Right lobe of liver (tissue), 6 donors: ENCODE measurements at regions not wholly inside any gene's neighbourhood (a gene's known extent, or its start where the extent isn't known, plus 50 kb on each side); places are given as distances from the start of the nearest gene placed in this dataset.

Source experiments
- ATAC-seq, 4 donors: fragments of 200-7000 bp; cut with Tn5 transposase; one replicate each; pipeline ENCODE4 v1.9.1; 2020; ENCODE audit warnings: mild to moderate bottlenecking in 4 of 4, moderate library complexity in 4 of 4
- DNase-seq, 3 donors: peaks; one replicate each; pipeline ENCODE4 v3.0.0-alpha.2; 2020
- H3K27ac ChIP-seq, 3 donors: fragments of 200-600 bp; one replicate each; pipeline ENCODE4 v1.8.0; 2022
- H3K27me3 ChIP-seq, 2 donors: fragments of 200-600 bp; one replicate each; pipeline ENCODE4 v1.8.0; 2022
- H3K36me3 ChIP-seq, 4 donors: fragments of 200-600 bp; sonication (generic) in 1 of 4; one replicate each; pipeline versions ENCODE4 v1.5.1 to v1.8.0; 2017 to 2022; ENCODE audit warnings: control low read depth in 1 of 4
- H3K4me1 ChIP-seq, 4 donors: fragments of 200-600 bp; sonication (generic) in 1 of 4; one replicate each; pipeline versions ENCODE4 v1.5.1 to v1.8.0; 2017 to 2022; ENCODE audit warnings: control low read depth in 1 of 4
- H3K4me3 ChIP-seq, 3 donors: fragments of 200-600 bp; one replicate each; pipeline ENCODE4 v1.8.0; 2022
- H3K9me3 ChIP-seq, 4 donors: fragments of 200-600 bp; sonication (generic) in 1 of 4; one replicate each; pipeline versions ENCODE4 v1.5.1 to v1.8.0; 2017 to 2022; ENCODE audit warnings: control low read depth in 1 of 4
- CTCF ChIP-seq, 4 donors: fragments of 200-600 bp in 3 of 4; fragments of 450-650 bp in 1 of 4; IDR thresholded peaks; one replicate each; pipeline versions ENCODE4 v1.5.1 to v1.8.0; 2016 to 2022; ENCODE audit warnings: antibody characterized with exemption in 4 of 4, mild to moderate bottlenecking in 2 of 4
- POLR2A ChIP-seq: fragments of 450-650 bp; IDR thresholded peaks from one replicate; pipeline ENCODE4 v1.6.1; 2017; ENCODE audit warnings: antibody characterized with exemption, mild to moderate bottlenecking
- WGBS: methylation state at CpG from one replicate; pipeline ENCODE4 v1.1.6; 2018; ENCODE audit warnings: low coverage, low lambda C conversion rate; ENCODE audit not compliant: insufficient coverage; ENCODE audit errors: missing lambda C conversion rate; 5-methylcytosine and 5-hydroxymethylcytosine counted together
- intact Hi-C, 2 donors: fragments of 100-400 bp; cut with DNase I; formaldehyde crosslinking; loops; one replicate each; pipeline versions ENCODE4 v1.11.2 to v1.14.1; 2022
- donor health status: DM: no; HTN: yes; CAD: no.
- donor health status: DM: no; HTN: no; CAD: no.
- donor health status: DM: no; HTN: no; CAD: no.
- donor health status: DM: no; HTN: yes; CAD: no.
- donor health status: DM: no; HTN: yes; CAD: no.

DNA sequence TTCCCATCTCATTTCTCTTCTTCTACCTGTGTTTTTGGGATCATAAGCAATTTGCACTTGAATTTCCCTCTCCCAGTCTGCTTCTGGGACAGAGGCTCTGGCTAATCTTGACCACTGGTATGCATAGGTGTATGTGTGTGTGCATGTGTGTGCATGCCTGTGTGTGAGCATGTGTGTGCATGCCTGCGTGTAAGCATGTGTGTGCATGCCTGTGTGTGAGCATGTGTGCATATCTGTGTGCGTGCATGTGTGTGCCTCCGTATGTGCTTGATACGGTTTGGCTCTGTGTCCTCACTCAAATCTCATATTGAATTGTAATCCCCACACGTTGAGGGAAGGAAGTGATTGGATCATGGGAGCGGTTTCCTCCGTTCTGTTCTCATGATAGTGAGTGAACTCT is 77.7 kb downstream of the HAPSTR1 start:
- Histone ChIP-seq H3K4me1 (no peaks in the 10 kb centered on the region), H3K27ac (no peak overlapping the region), H3K27me3 (no peaks in the 10 kb centered on the region), H3K4me3 (no peak overlapping the region), H3K36me3 (no peaks in the 10 kb centered on the region), H3K9me3 (no peaks in the 10 kb centered on the region)
- WGBS: 73% methylated on average over 4 of the region's 7 CpGs
- no peak for TF ChIP-seq POLR2A
- no peak for TF ChIP-seq CTCF (IDR thresholded peaks at IDR 0.05)
- ATAC-seq (no peak), DNase-seq (no peak)
- intact Hi-C loops: loop anchor here in 1 of 2 donors (10.0 kb wide), 1 partner anchor 1016 kb away; the partner anchor contains the start of gene GRIN2A

DNA sequence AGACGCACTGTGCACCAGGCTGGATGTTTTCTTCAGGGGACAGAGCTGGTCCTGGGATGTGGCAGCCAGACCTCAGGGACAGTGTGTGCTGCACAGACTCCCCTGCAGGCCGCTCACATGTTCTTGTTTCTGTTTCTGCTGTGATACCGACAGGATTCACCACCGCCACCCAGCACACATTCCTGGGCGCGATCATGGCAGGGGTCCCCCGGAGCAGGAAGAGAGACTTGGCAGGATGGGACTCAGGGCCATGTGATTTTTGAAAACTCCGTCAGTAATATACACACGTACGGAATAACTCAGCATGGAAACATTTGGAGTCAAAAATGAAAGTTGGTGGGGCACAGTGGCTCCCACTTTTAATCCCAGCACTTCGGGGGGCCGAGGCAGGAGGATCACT is 79.0 kb downstream of the HAPSTR1 start:
- no peak for ATAC-seq
- H3K9me3 ChIP-seq: no peaks in the 10 kb centered on the region
- TF ChIP-seq POLR2A: no peak
- TF ChIP-seq CTCF (IDR thresholded peaks at IDR 0.05): no peak
- H3K4me3 ChIP-seq: no peak overlapping the region
- H3K27me3 ChIP-seq: no peaks in the 10 kb centered on the region
- no peak for DNase-seq
- intact Hi-C loops: no loop called here
- no peak overlapping the region for H3K27ac ChIP-seq
- H3K4me1 ChIP-seq: no peaks in the 10 kb centered on the region
- H3K36me3 ChIP-seq: no peaks in the 10 kb centered on the region
- WGBS: 64% methylated on average over 5 of the region's 12 CpGs

DNA sequence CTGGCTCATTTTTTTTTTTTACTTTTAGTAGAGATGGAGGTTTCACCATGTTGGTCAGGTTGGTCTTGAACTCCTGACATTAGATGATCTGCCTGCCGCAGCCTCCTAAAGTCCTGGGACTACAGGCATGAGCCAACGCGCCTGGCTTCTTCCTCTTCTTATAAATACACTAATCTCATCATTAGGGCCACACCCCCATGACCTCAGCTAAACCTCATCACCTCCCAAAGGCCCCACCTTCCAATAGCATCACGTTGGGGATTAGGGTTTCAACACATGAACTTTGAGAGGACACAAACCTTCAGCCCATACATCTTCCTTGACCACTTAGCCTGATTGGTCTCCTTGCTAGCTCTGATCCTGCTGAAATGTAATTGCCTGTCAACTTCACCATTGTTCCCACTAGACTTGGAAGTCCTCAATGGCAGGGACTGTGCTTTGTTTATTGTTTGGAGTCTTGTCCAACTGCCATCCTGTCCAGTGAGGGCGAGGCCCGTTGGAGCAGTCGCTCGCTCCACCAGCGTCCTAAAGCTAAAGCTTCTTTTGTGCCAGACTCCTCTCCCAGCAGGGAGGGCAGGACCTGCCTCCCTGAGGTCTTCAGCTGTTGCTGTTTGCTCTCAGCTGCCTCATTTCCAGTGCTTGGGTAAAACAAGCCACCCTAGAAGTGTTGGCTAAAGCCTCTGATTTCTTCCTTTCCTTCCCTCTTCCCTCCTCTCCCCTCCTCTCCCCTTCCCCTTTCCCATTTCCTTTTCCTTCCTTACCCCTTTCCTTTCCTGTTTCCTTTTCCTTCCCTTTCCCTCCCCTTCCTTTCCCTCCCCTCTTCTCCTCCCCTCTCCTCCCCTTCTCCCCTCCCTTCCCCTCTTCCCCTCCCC is 85.3 kb downstream of the HAPSTR1 start:
- no peak for DNase-seq
- H3K4me1 ChIP-seq: no peaks in the 10 kb centered on the region
- no peak overlapping the region for H3K27ac ChIP-seq
- H3K36me3 ChIP-seq: no peaks in the 10 kb centered on the region
- ATAC-seq: no peak
- H3K4me3 ChIP-seq: no peak overlapping the region
- no peaks in the 10 kb centered on the region for H3K27me3 ChIP-seq
- H3K9me3 ChIP-seq: no peaks in the 10 kb centered on the region
- WGBS: 61% methylated on average over 7 of the region's 9 CpGs
- TF ChIP-seq CTCF (IDR thresholded peaks at IDR 0.05) (no peak), POLR2A (no peak)
- intact Hi-C loops: no loop called here

GRCh38 chr16:9177861-9178260 is 86.4 kb downstream of the HAPSTR1 start:
- no peak overlapping the region for H3K27ac ChIP-seq
- 61% methylated on average over 4 of the region's 6 CpGs for WGBS
- no peaks in the 10 kb centered on the region for H3K36me3 ChIP-seq
- DNase-seq (no peak), ATAC-seq (no peak)
- no peaks in the 10 kb centered on the region for H3K9me3 ChIP-seq
- TF ChIP-seq CTCF (IDR thresholded peaks at IDR 0.05) (no peak), POLR2A (no peak)
- no peak overlapping the region for H3K4me3 ChIP-seq
- no peaks in the 10 kb centered on the region for H3K27me3 ChIP-seq
- no peaks in the 10 kb centered on the region for H3K4me1 ChIP-seq
- intact Hi-C loops: no loop called here
